NCI-H345 treated with DMSO at 0.1 percent for 48 hours (cell line): ENCODE measurements at regions not wholly inside any gene's neighbourhood (a gene's known extent, or its start where the extent isn't known, plus 50 kb on each side); places are given as distances from the start of the nearest gene placed in this dataset.

ENCODE experiments used
- DNase-seq: peaks from one replicate; lab custom pipeline; 2025; ENCODE audit not compliant: unreplicated experiment; lab: John Stamatoyannopoulos, UW

- DNase-seq, result no peak
Measured at GRCh38 chr6:147808640-147809039, 300.1 kb downstream of the SAMD5 start.

- DNase-seq, result no peak
Measured at GRCh38 chr6:147811913-147812629, 303.6 kb downstream of the SAMD5 start.

DNA sequence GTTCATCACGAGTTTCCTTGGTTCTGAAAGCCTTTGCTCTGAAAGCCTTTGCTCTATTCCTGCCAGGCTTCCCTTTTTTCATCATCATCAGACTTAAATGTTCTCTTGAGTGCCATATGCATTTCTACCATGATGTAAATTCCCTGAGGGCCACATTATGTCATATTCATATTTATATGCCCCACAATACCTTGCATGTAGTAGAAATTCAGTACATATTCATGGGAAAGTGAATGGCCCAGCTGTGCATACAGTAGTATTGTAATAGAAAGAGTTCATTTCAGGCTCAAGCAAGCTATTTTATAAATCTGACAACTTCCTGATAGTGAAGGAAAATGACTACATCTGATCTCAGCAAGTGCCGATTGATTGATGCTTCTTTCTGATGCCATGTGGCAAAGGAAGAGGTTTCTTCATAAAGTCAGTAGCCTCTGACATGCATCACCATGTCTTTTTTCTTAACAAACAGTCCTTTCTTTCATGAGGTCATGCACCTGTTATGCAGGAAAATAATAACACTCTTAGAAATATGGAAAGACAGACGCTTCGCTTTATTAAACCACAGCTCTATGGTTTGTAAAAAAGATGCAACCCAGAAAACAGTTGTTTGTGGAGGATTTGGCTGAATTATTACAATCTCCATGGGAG is 308.7 kb downstream of the SAMD5 start:
- no peak for DNase-seq

- DNase-seq, result no peak
Measured at GRCh38 chr6:147820520-147820919, 312.0 kb downstream of the SAMD5 start.

DNA sequence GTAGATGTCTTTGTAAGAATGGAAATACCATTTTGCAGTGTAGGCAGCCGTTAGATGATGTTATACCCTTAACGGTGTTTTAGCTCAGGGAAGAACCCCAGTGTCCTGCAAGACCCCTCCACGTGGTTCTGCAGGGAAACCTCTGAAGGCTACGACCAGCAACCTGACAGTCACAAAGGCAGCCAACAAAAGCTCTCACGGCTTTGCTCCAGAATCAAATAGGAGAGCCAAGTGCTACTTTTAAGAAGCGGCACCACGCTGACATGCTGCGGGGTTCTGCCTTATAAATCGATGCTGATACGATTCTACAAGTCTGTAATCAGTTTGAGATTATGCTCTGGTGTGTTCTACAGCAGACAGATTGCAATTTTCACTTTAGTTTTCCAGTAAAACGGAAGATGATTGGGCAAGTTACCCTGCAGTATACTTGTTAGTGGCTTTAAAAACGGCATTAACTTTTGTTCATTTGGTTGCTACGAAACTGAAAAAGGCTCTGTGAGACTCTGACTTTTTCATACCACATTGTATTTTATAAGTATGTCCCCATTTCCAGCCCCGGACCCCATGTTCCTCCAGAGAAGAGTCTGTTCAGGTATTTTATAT is 312.9 kb downstream of the SAMD5 start:
- DNase-seq, result no peak

DNA sequence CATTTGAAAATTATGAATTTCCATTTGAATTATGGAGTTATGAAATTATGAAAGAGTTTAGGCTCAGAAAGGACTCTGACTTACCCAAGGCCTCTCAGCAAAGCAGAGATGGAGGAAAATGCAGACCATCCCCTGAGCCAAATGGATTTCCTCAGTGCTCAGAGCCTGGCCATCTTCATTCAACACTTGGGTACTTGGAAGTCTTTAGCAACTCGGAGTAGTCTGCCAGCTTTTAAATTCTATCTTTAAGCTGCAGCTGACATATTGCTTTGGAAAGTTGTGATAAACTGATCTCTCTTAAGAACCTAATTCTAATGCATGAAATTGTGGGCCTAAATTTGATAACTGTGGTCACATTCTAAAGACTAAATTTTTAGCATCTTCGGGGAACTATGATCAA is 315.4 kb downstream of the SAMD5 start:
- no peak for DNase-seq

- no peak for DNase-seq
Measured at GRCh38 chr6:147825848-147826247, 317.4 kb downstream of the SAMD5 start.

GRCh38 chr6:147826698-147827097 is 318.2 kb downstream of the SAMD5 start:
- DNase-seq, result no peak

- no peak for DNase-seq
Measured at GRCh38 chr6:147829418-147829817, 320.9 kb downstream of the SAMD5 start.

GRCh38 chr6:147829835-147830234 is 321.3 kb downstream of the SAMD5 start:
- no peak for DNase-seq

DNA sequence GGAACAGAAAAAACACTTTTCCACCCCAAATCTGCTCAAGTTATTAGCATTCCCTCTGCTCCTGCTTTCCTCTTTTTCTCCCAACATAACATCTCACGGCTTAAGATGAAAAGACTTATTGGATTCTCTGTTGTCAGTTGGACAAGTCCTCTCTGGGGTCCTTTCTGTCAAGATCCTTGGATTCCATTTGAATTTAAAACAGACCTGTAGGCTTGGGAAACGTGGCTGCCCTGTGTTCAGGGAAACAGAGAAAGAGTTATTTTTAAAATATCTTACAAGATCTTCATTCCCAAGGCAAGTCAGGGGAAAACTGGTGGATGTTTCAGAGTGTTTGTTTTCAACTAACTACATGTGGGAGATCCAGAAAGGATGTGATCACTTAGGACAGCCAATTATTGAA is 322.9 kb downstream of the SAMD5 start:
- DNase-seq, result no peak

DNA sequence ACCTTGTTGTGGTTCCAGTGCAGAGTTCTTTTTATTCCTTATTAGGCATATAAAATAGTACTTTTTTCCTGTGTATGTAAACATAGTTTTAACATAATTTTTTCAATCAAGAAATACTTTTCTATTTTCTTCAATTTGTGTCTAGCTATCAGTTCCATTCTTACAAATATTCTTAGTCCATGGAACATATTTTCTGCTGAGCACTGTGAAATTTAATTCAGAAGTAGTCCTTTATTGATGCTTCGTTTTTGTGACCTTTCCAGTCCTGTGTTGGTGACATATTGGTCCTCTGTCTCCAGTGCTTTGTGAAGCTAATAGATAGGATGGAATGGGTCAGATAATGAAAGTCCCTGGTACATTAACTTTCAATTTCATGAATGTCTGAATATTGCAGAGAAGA is 325.1 kb downstream of the SAMD5 start:
- no peak for DNase-seq

DNA sequence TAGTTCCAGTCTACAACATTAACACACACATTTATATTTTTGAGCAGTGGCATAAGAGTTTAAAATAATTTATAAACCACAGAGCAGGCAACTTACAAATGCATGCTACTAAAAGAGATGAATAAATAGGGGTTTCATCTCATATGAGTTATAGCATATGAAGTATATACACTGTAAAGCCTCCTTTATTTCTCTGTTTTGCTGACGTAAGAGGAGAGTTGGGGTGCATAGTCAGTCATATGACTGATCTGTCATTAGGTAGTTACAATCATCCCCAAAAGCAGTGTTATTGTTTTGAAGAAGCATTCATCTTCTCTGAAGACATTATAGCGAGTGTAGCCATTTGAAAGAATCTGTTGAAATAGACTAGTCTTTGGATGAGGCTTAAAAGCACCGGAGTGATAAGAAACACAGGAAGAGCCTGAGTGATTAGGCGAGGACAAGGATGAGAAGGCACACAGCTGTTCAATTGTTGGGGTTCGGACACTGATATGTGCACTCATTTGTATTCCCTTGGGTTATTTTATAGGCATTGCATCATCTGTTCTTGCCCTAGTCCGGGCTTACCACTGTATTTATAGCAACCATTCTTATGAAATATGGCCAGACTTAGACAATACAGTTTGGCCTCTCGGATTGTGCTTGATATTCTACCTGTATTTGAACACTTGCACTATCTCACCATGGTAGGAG is 325.7 kb downstream of the SAMD5 start:
- no peak for DNase-seq

DNA sequence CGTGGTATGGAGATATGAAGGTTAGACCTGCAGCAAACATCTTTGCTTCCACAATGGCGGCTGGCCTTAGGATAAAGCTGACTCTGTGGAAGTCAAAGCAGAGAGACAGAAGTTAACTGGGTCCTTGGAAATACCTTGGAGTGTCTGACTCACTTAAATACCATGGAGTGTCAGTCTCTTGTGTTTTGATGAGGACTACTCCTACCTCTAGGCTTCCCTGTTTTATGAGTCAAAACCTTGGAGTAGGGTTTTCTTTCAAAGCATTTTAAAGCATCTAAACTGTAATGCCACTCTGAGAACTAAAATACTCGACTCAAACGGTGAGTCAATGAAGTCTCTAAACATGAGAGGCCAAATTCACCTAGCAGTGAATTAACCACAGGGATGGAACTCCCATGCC is 329.1 kb downstream of the SAMD5 start:
- no peak for DNase-seq

DNA sequence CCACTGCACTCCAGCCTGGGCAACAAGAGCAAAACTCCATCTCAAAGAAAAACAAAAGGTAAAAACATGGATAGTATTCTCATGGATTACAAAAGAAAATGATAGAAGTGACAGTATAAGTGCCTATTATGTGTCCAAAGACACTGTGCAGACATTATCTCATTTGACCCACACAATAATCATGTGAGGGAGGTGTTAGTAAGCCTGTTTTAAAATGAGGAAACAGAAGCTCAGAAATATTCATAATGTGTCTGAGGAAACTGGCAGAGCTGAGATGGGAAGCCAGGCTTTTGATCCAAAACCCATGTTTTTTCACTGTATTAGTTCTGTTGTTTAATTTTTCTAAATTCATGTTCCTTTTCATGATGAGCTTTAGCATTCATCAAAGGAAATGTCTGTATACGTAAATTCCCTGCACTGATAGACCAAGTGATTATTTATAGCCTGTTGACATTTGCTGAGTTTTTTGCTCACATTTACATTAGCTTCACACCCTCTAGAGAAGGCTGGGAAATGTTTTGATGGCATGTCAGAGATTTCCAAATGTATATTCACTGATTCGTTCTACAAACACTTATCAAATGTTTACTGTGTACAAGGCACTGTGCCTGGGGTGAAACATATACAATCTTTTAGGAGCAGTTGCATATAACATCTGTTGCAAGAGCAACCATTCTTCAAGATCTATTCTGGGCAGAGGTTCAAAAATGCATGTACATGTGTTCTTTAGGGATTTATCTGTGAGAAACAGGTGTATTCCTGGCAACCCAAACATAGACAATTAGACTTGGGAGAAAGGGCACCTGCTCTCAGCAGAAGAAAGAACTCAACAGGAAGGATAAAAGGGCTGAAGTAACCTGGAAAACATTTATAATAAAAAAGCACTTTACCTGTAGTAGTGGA is 331.5 kb downstream of the SAMD5 start:
- DNase-seq, result no peak

DNA sequence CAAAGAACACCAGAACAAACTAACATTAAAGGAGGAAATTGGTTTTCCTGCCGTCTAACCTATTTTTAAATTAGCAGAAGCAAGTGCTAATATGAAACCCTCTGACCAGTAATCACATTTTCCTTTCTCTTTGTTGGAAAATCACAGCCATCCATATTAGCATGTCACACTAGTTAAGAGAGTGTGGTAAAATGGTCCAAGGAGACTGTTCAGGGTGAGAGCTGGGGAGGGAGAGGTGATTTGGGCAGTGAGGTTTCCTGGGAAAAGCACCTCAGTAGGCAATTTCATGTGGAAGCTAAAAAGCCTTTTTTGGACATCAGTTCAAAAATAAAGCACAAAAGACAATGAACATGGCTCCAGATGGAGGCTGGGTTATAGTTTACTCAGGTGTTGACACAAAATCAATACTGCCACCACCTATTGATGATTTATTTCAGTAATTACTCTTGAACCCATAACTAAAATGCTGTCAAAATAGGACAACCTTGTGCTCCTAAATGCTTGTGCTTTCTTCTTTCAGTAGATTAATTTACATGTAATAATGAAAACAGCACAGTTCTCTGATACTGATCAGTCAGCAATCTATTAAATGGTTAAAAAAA is 333.2 kb downstream of the SAMD5 start:
- DNase-seq, result no peak

GRCh38 chr6:147849401-147850330 is 341.2 kb downstream of the SAMD5 start:
- DNase-seq, result no peak

GRCh38 chr6:147852772-147853171 is 344.3 kb downstream of the SAMD5 start:
- no peak for DNase-seq

DNA sequence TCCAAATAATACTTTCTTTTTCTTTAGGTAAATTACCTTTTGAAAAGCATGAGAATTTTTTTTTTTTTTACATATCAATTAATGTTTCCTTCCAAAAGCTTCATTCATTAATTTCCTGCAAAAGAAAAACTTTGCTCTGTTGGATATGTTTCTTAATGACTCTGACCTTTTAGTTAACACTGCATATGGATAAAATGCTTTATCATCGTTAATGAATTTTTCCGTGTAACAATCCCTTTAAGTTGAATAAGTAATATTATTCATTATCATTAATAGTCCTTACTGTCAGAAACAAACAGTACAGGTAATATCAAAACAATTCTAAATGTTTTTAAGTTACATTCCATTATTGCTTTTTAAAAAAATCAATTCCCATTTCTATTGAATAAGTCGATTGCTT is 345.1 kb downstream of the SAMD5 start:
- no peak for DNase-seq
